ENCODE measurements at regions not wholly inside any gene's neighbourhood (a gene's known extent, or its start where the extent isn't known, plus 50 kb on each side); places are given as distances from the start of the nearest gene placed in this dataset.

DNA sequence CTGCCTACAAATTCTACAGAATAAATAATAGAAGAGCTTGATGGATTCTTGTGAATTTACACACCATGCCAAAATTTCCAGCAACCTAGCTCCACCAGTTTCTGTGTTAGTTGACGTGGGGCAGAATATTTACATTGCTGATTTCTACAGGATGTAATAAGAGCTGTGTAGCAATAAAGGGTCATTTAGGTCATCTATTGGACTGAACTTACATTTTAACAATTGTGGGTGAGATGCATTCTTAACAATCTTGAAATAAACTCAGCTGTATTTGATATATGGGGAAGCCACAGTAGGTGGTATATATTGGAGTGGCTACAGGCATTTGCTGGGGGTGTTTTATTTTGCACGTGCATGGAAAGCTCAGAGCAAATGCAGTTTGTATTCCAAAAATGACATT is 655.3 kb downstream of the IQCM start:
- TF ChIP-seq, protein P1, sequence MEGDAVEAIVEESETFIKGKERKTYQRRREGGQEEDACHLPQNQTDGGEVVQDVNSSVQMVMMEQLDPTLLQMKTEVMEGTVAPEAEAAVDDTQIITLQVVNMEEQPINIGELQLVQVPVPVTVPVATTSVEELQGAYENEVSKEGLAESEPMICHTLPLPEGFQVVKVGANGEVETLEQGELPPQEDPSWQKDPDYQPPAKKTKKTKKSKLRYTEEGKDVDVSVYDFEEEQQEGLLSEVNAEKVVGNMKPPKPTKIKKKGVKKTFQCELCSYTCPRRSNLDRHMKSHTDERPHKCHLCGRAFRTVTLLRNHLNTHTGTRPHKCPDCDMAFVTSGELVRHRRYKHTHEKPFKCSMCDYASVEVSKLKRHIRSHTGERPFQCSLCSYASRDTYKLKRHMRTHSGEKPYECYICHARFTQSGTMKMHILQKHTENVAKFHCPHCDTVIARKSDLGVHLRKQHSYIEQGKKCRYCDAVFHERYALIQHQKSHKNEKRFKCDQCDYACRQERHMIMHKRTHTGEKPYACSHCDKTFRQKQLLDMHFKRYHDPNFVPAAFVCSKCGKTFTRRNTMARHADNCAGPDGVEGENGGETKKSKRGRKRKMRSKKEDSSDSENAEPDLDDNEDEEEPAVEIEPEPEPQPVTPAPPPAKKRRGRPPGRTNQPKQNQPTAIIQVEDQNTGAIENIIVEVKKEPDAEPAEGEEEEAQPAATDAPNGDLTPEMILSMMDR (IDR thresholded peaks at IDR 0.05; ENCODE audit: low read depth, low read length), result no peak
- no peak for TF ChIP-seq EZH2phosphoT487 (IDR thresholded peaks at IDR 0.05; ENCODE audit: low read depth)

Data from OCI-LY3 (cell line).